ENCODE measurements at regions not wholly inside any gene's neighbourhood (a gene's known extent, or its start where the extent isn't known, plus 50 kb on each side); places are given as distances from the start of the nearest gene placed in this dataset.

DNA sequence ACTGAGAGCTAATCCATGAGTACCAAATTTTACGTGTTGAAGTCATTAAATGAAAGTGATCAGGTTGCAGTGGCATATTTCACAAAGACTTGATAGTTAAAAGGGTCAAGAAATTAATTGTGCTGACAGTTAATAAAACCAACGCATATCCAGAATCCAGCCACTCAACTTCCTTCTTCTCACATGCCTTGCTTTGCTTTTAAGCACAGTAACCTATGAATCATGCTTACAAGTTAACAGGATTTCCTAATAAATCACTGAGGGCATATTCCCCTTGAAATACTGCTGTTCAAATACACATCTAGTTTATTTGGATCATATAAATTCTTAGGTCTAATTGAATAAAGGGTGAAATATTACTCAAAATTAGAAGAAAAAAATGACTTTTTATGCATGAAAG lies 801.5 kb upstream of the EPHA6 start:
- WGBS = 76% methylated on average over 2 of the region's 2 CpGs

DNA sequence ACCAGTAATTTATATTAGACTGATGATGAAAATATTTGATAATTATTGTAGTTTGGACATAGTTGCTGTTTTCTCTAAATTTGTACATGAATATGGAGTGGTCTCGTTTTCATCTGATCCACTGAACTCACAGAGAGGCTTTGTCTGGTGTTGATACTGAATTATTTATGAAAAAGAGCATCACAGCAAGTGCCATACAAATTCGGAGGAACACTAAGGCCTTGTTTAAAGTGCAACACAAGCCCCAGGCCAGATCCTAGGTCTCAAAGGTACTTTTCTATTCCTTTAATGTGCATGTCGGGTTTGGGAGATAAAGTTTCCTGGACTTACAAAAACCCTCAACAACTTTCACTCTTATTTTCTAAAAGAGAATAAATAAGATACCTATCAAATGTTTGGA lies 796.8 kb upstream of the EPHA6 start:
- TF ChIP-seq POLR2A (IDR thresholded peaks at IDR 0.05; ENCODE audit: low read depth) (no peak), CTCF (IDR thresholded peaks at IDR 0.05) (no peak), POLR2AphosphoS5 (IDR thresholded peaks at IDR 0.05) (no peak), EP300 (IDR thresholded peaks at IDR 0.05) (no peak)
- Histone ChIP-seq H3K36me3 (no peaks in the 10 kb centered on the region), H3K27me3 (no peaks in the 10 kb centered on the region), H3K4me1 (no peaks in the 10 kb centered on the region), H3K9me3 (no peaks in the 10 kb centered on the region), H3K4me3 (no peak overlapping the region), H3K27ac (replicated peaks in 1 of 4) (no peak overlapping the region)
- intact Hi-C loops (cut with DNase I) = no loop called here
- WGBS = 87% methylated on average over 3 of the region's 3 CpGs
- no peak for DNase-seq (ENCODE audit: extremely low spot score)

More for the DNA sequence above, 801.5 kb upstream of the EPHA6 start:
- no peak overlapping the region for H3K4me3 ChIP-seq
- no peaks in the 10 kb centered on the region for H3K9me3 ChIP-seq
- H3K27me3 ChIP-seq = no peaks in the 10 kb centered on the region
- DNase-seq (ENCODE audit: extremely low spot score) = no peak
- no peaks in the 10 kb centered on the region for H3K36me3 ChIP-seq
- no peaks in the 10 kb centered on the region for H3K4me1 ChIP-seq
- H3K27ac ChIP-seq (replicated peaks in 1 of 4) = no peak overlapping the region
- intact Hi-C loops (cut with DNase I) = no loop called here
- no peak for TF ChIP-seq POLR2A (IDR thresholded peaks at IDR 0.05; ENCODE audit: low read depth)
- TF ChIP-seq POLR2AphosphoS5 (IDR thresholded peaks at IDR 0.05) = no peak
- TF ChIP-seq CTCF (IDR thresholded peaks at IDR 0.05) = no peak
- no peak for TF ChIP-seq EP300 (IDR thresholded peaks at IDR 0.05)

- Histone ChIP-seq H3K27me3 (no peaks in the 10 kb centered on the region), H3K9me3 (no peaks in the 10 kb centered on the region), H3K36me3 (no peaks in the 10 kb centered on the region), H3K4me3 (no peak overlapping the region), H3K4me1 (no peaks in the 10 kb centered on the region), H3K27ac (replicated peaks in 1 of 4) (no peak overlapping the region)
- 78% methylated on average over 2 of the region's 2 CpGs for WGBS
- DNase-seq (ENCODE audit: extremely low spot score) = no peak
- no peak for TF ChIP-seq EP300 (IDR thresholded peaks at IDR 0.05)
- intact Hi-C loops (cut with DNase I) = no loop called here
Observed at GRCh38 chr3:96022676-96023075, 791.7 kb upstream of the EPHA6 start.

DNA sequence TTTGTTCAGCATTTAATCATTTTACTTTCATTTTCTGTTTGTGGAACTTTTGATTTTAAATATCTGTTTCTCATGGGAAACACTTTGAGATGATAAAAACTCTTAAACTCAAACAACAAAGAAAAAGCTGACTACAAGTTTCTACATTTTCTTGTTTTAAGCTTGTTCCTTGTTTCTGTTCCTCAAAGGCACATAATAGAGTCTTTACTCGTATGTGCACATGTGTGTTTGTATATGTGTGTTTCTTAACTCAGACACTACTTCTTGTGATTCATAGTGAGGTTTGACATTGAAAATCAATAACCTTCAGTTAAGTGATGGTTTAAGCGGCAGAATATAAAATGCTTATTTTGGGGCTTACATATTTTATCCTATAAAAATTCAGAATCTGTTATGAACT lies 786.7 kb upstream of the EPHA6 start:
- WGBS = 73% methylated on average over 2 of the region's 2 CpGs
- DNase-seq (ENCODE audit: extremely low spot score) = no peak
- intact Hi-C loops (cut with DNase I) = no loop called here

DNA sequence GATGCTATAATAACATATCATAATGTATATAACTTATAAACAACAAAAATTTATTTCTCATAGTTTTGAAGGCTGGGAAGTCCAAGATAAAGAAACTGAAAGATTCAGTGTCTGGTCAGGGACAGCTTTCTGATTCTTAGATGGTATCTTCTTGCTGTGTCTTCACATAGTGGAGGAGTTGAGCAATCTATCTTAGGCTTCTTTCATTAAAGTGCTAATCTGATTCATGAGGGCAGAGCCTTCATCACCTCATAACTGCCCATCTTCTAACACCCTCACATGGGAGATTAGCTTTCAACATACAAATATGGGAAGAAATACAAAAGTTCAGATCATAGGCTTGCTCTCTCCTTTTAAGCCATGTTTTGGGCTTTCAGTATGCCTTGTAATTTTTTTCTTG lies 774.8 kb upstream of the EPHA6 start:
- no peak for DNase-seq (ENCODE audit: extremely low spot score)
- no peaks in the 10 kb centered on the region for H3K9me3 ChIP-seq
- H3K4me1 ChIP-seq = no peaks in the 10 kb centered on the region
- TF ChIP-seq POLR2A (IDR thresholded peaks at IDR 0.05; ENCODE audit: low read depth) (no peak), EP300 (IDR thresholded peaks at IDR 0.05) (no peak), CTCF (IDR thresholded peaks at IDR 0.05) (no peak)
- no peak overlapping the region for H3K4me3 ChIP-seq
- intact Hi-C loops (cut with DNase I) = no loop called here
- H3K27ac ChIP-seq (replicated peaks in 1 of 4) = no peak overlapping the region
- H3K27me3 ChIP-seq = no peaks in the 10 kb centered on the region
- H3K36me3 ChIP-seq = no peaks in the 10 kb centered on the region

More for the DNA sequence above, 786.7 kb upstream of the EPHA6 start:
- H3K36me3 ChIP-seq = no peaks in the 10 kb centered on the region
- TF ChIP-seq CTCF (IDR thresholded peaks at IDR 0.05) (no peak), POLR2AphosphoS5 (IDR thresholded peaks at IDR 0.05) (no peak), POLR2A (IDR thresholded peaks at IDR 0.05; ENCODE audit: low read depth) (no peak), EP300 (IDR thresholded peaks at IDR 0.05) (no peak)
- H3K27me3 ChIP-seq = no peaks in the 10 kb centered on the region
- H3K9me3 ChIP-seq = no peaks in the 10 kb centered on the region
- no peak overlapping the region for H3K4me3 ChIP-seq
- no peaks in the 10 kb centered on the region for H3K4me1 ChIP-seq
- no peak overlapping the region for H3K27ac ChIP-seq (replicated peaks in 1 of 4)
